HG02759 (cell line): ENCODE measurements at regions not wholly inside any gene's neighbourhood (a gene's known extent, or its start where the extent isn't known, plus 50 kb on each side); places are given as distances from the start of the nearest gene placed in this dataset.
"Not testable (repeated sequence)": the region's sequence is repeated elsewhere in the genome, so short reads cannot be mapped to it uniquely, and the experiment has no call there.

ENCODE experiments used
- ATAC-seq: cut with Tn5 transposase; IDR thresholded peaks from one replicate; pipeline ENCODE4 v1.9.1; 2021; ENCODE audit warnings: mild to moderate bottlenecking, moderate library complexity; ENCODE audit not compliant: unreplicated experiment

DNA sequence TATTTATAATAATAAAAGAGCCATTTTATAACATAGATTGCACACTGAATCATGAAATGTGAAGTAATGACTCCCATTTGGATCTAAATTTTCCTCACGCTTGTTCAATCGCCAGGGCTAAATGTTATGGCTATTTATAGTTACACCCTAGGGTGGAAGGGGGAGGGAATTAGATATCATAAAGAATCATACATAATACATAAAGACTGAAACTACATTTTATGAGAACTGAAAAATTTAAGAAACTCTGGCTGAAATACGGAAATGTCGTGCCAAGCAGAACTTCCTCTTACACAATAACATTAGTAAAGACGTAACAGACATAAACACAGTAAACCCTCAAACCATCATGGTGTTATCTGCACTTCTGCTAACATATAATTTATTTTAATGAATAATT is 327.5 kb upstream of the PHF14 start:
- ATAC-seq = no peak

- ATAC-seq = no peak
Observed at GRCh38 chr7:10648289-10648688, 325.4 kb upstream of the PHF14 start.

DNA sequence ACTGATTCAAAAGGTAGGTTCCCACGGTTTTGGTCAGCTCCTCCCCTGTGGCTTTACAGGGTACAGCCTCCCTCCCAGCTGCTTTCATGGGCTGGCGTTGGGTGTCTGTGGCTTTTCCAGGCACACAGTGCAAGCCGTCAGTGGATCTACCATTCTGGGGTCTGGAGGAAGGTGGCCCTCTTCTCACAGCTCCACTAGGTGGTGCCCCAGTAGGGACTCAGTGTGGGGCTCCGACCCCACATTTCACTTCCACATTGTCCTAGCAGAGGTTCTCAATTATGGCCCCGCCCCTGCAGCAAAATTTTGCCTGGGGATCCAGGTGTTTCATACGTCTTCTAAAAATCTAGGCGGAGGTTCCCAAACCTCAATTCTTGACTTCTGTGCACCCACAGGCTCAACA is 324.6 kb upstream of the PHF14 start:
- not testable (repeated sequence) for ATAC-seq

GRCh38 chr7:10655031-10655430 is 318.6 kb upstream of the PHF14 start:
- no peak for ATAC-seq

- ATAC-seq = no peak
Observed at GRCh38 chr7:10657201-10657600, 316.5 kb upstream of the PHF14 start.

DNA sequence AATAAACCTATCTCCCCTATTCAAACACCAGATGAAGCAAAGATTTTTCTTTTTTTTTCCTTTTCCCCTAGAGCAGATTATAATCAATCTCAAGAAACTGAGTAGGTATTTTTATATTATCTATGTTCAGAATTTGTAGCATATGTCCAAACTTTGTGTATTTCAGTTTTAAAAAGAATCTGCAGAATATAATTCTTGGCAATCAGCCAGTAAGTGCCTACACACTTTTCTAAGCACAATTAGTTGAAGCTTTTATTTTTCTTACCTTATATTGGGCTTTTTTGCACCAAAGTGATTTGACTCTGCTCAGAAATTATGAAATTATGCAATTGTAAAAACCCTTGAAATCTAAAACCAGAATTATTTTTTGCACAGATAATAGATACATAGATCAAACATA is 315.8 kb upstream of the PHF14 start:
- no peak for ATAC-seq

GRCh38 chr7:10662491-10662890 is 311.2 kb upstream of the PHF14 start:
- ATAC-seq = no peak

DNA sequence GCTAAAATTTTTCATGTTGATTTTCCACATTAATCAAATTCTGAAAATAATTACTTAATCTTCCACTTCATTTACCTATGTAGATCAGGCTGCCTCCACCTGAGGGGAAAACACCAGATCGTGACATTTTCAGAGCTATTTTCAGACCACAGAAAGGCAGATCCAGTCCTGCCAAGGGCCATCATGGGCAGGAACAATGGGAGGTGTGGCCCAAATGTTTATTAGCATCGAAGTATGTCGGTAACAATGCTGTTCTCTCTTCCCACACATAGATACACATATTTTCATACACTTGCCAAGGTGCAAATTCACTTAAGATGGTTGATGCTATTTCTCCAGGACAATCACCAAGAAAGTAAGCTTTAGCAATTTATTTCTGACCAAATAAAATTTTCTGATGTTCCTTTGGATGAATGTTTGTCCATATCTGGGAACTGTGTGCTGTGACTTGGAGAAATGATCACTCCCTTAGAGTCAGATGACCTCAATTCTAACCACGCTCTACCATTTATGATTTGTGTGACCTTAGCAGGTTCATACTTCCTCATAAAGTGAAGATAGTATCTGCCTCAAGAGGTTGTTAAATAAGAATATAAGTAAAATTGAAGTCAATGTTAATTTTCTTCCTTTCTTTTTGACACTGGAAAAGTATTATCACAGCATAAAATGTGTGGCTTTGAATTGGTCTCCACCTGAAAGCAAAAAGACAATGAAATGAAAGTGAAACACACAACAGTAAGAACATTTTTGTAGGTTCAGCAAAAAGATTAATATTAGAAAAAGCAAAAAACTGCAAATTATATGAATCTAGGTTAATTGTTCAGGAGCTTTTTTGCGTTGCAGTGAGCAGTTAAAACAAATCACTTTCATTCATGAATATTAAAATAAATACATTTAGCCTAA is 310.4 kb upstream of the PHF14 start:
- no peak for ATAC-seq

GRCh38 chr7:10672186-10672585 is 301.5 kb upstream of the PHF14 start:
- no peak for ATAC-seq

GRCh38 chr7:10677211-10677610 is 296.5 kb upstream of the PHF14 start:
- no peak for ATAC-seq

- no peak for ATAC-seq
Observed at GRCh38 chr7:10677668-10678232, 295.9 kb upstream of the PHF14 start.

DNA sequence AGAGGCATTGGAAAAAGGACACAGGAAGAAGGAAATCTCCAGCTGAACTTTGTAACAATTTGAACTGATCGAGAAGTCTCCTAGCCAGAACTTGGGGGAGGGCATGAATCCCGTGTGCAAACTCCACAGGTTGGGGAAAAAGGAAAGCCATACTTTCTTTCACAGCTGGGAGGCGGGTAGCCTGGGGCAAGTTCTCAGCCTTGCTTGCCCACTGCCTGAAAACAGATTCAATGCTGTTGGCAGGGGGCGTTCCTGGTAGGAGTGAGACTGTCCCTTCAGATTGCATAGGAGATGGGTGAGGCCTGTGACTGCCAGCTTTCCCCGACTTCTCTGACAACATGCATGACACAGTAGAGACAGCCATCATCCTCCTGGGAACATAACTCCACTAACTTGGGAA is 289.1 kb upstream of the PHF14 start:
- ATAC-seq = no peak

DNA sequence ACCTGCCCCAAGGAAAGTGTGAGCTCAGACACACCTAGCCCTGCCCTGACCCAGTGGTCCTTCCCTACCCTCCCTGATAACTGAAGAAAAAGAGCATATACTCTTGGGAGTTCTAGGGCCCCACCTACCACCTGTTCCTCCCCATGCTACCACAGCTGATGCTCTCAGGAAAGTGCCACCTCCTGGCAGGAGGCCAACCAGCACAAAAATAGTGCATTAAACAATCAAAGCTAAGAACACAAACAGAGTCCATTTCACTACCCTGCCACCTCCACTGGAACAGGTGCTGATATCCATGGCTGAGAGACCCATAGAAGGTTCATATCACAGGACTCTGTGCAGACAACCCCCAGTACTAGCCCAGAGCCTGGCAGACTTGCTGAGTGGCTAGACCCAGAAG is 288.6 kb upstream of the PHF14 start:
- ATAC-seq = no peak

GRCh38 chr7:10688544-10688943 is 285.1 kb upstream of the PHF14 start:
- no peak for ATAC-seq

DNA sequence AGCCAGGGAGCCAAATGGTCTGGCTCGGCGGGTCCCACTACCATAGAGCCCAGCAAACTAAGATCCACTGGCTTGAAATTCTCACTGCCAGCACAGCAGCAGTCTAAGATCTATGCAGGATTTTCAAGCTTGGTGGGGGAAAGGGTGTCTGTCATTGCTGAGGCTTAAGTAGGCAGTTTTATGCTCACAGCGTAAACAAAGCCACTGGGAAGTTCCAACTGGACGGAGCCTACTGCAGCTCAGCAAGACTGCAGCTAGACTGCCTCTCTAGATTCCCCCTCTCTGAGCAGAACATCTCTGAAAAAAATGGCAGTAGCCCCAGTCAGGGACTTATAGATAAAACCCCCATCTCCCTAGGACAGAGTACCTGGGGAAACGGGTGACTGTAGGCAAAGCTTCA is 277.6 kb upstream of the PHF14 start:
- no peak for ATAC-seq

- no peak for ATAC-seq
Observed at GRCh38 chr7:10703059-10703458, 270.6 kb upstream of the PHF14 start.

DNA sequence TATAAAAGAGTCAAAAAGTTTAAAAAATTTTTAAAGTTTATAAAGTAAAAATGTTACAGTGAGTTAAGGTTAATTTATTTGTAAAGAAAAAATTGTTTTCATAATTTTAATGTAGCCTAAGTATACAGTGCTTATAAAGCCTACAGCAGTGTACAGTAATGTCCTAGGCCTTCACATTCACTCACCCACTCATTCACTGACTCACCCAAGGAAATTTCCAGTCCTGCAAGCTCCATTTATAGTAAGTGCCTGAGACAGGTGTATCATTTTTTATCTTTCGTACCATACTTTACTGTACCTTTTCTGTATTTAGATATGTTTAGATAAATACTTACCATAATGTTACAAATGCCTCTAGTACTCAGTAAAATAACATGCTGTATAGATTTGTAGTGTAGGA is 269.7 kb upstream of the PHF14 start:
- no peak for ATAC-seq

DNA sequence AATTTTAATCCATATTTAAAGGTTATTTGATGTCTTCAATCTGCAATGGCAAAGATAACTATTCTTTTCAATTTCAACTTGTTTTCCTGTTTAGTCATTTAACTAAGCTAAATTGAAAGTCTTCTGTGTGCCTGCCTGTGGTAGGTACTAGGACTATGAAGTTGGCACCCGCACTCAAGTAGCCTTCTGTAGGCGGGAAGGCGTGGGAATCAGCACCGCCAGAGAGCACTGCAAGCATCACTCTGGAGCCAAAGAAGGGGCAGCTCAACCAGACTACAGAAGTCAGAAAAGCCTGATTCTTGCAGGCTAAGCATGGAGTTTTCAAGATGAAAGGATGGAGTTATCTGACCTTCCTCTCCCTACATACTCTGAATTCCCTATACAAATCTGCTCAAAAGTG is 269.0 kb upstream of the PHF14 start:
- ATAC-seq = no peak

DNA sequence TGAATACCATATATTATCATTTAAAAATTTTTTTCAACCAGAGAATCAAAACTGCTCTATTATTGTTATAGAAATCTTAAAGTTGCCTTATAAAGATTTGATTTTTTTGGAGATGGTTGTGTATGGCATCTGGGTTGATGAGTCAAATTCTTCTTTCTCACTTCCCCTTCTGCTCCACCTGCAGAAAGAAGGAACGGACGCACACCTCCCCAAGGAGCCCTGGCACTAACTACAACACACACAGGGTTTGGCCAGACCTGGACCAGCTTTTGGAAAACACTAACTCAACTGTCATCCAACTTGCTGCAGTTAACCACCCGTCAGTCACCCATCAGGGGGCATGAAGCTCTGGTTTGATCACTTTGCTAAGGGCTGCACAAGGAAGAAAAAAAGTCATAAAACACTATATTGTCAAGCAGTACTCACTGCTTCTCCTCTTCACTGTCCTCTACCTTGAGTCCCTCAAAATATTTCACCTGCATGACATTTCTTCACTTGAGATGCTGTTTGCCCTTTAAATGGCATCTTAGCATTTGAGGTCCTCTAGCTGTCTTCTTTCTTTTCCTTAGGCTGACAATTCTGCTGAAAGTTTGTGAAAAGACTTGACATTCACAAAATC is 266.7 kb upstream of the PHF14 start:
- ATAC-seq = peak; percentile 100

DNA sequence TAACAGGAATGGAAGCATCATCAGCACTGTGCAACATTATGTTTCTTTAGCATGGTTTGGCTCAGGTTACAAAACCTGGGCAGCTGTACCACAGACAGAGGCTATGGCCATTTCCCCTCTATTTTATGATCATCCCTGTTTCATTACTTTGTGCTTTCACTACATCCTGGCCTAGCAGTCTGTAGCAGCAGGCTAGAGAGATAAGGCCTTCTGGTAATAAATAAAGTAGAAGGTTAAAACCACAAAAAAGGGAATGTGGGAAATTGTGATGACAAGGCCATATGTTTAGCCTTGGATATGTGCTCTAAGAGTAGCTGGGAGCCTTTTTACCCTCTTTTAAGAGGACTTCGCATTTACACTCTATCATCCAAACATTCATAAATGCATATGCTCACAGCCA is 266.2 kb upstream of the PHF14 start:
- peak; percentile 15 for ATAC-seq

GRCh38 chr7:10708447-10708846 is 265.2 kb upstream of the PHF14 start:
- no peak for ATAC-seq

DNA sequence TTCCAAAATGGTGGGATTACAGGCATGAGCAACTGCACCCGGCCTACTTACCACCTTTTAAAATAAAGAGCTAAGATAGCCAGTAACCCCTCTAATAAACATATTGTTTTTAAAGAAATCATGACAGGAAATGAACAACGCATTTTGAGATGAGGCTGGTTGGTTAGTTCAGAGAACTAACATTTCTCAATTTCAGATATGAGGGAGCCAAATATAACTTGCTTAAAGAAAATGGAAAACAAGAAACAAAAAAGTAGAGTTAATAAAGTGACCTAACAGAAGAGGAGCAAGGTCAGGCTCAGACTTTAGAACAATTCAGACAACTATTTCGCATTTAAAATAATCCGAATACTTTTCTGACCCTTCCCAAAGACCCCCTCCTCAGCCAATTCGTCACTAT is 254.9 kb upstream of the PHF14 start:
- ATAC-seq = no peak
